Neural cell (in vitro differentiated cells): ENCODE measurements at regions not wholly inside any gene's neighbourhood (a gene's known extent, or its start where the extent isn't known, plus 50 kb on each side); places are given as distances from the start of the nearest gene placed in this dataset.
A peak's percentile ranks its signal among the peaks of the same experiment; 100 is the strongest.

Source experiments
- H2AFZ ChIP-seq: fragments of 200-600, 300-800 bp; sonication (generic), shearing (Covaris generic); 2 replicates; pipeline ENCODE4 v1.6.0; 2014; ENCODE audit warnings: low read depth, mild to moderate bottlenecking, antibody characterized with exemption, low read length, moderate library complexity
- H3F3A ChIP-seq: fragments of 200-600 bp; shearing (Covaris generic); 2 replicates; pipeline ENCODE4 v1.6.1; 2016; ENCODE audit warnings: mild to moderate bottlenecking, moderate library complexity, mixed read lengths, antibody characterized with exemption, low read length; ENCODE audit not compliant: insufficient read depth, poor library complexity, severe bottlenecking
- H3K27ac ChIP-seq: fragments of 200-600, 300-800 bp; sonication (generic), shearing (Covaris generic); 2 replicates; pipeline ENCODE4 v1.5.1; 2014; ENCODE audit warnings: mild to moderate bottlenecking, low read length, moderate library complexity
- H3K27me3 ChIP-seq: fragments of 300-800, 200-600 bp; sonication (generic), shearing (Covaris generic); 2 replicates; pipeline ENCODE4 v1.6.0; 2014; ENCODE audit warnings: mild to moderate bottlenecking, low read depth, low read length, moderate library complexity; ENCODE audit not compliant: insufficient read depth
- H3K36me3 ChIP-seq: fragments of 300-800, 200-600 bp; sonication (generic), shearing (Covaris generic); 2 replicates; pipeline ENCODE4 v1.5.1; 2014; ENCODE audit warnings: mild to moderate bottlenecking, antibody characterized with exemption, low read length, moderate library complexity; ENCODE audit not compliant: insufficient read depth
- H3K4me2 ChIP-seq: fragments of 300-800, 200-600 bp; sonication (generic), shearing (Covaris generic); 2 replicates; pipeline ENCODE4 v1.6.0; 2014; ENCODE audit warnings: mild to moderate bottlenecking, low read length
- H3K4me3 ChIP-seq: fragments of 300-800, 200-600 bp; sonication (generic), shearing (Covaris generic); 2 replicates; pipeline ENCODE4 v1.5.1; 2014; ENCODE audit warnings: mild to moderate bottlenecking, low read length, moderate library complexity
- H3K79me2 ChIP-seq: fragments of 200-600 bp; shearing (Covaris generic); replicated peaks from 2 replicates; pipeline ENCODE4 v1.6.0; 2014; ENCODE audit warnings: mild to moderate bottlenecking, low read length, moderate library complexity; ENCODE audit not compliant: insufficient read depth
- H3K9ac ChIP-seq: fragments of 300-800, 200-600 bp; sonication (generic), shearing (Covaris generic); 2 replicates; pipeline ENCODE4 v1.6.1; 2016; ENCODE audit warnings: mild to moderate bottlenecking, low read length, mixed read lengths
- H3K9me2 ChIP-seq: fragments of 200-600 bp; shearing (Covaris generic); 2 replicates; pipeline ENCODE4 v1.6.1; 2016; ENCODE audit warnings: mild to moderate bottlenecking, low read length, mixed read lengths; ENCODE audit not compliant: insufficient read depth
- H3K9me3 ChIP-seq: fragments of 200-600, 300-800 bp; sonication (generic), shearing (Covaris generic); 2 replicates; pipeline ENCODE4 v1.6.1; 2016; ENCODE audit warnings: mild to moderate bottlenecking, mixed run types, low read length, moderate library complexity, mixed read lengths
- H4K20me1 ChIP-seq: fragments of 200-600 bp; shearing (Covaris generic); 2 replicates; pipeline ENCODE4 v1.6.1; 2016; ENCODE audit warnings: mild to moderate bottlenecking, mixed run types; ENCODE audit not compliant: insufficient read depth
- EP300 ChIP-seq: fragments of 450-650 bp; conservative IDR thresholded peaks from 2 replicates; pipeline ENCODE4 v1.6.1; 2014; ENCODE audit warnings: antibody characterized with exemption, mild to moderate bottlenecking, moderate library complexity; ENCODE audit not compliant: poor library complexity, severe bottlenecking
- EZH2 ChIP-seq: fragments of 200-600, 300-800 bp; shearing (Covaris generic), sonication (generic); IDR thresholded peaks from 2 replicates; pipeline ENCODE4 v1.6.1; 2014; ENCODE audit warnings: antibody characterized with exemption, low read length, borderline replicate concordance, mild to moderate bottlenecking; ENCODE audit not compliant: insufficient read depth, poor library complexity, severe bottlenecking
- MXI1 ChIP-seq: fragments of 450-650 bp; conservative IDR thresholded peaks from 2 replicates; pipeline ENCODE4 v1.6.1; 2014; ENCODE audit warnings: antibody characterized with exemption, mild to moderate bottlenecking; ENCODE audit not compliant: poor library complexity, severe bottlenecking
- POLR2AphosphoS5 ChIP-seq: IDR thresholded peaks from 2 replicates; pipeline ENCODE4 v1.6.1; 2012
- RAD21 ChIP-seq: fragments of 450-650 bp; conservative IDR thresholded peaks from 2 replicates; pipeline ENCODE4 v1.6.1; 2014; ENCODE audit warnings: antibody characterized with exemption, mild to moderate bottlenecking, moderate library complexity
- REST ChIP-seq: IDR thresholded peaks from 2 replicates; pipeline ENCODE4 v1.6.1; 2012; ENCODE audit warnings: borderline replicate concordance
- SMC3 ChIP-seq: fragments of 450-650 bp; conservative IDR thresholded peaks from 2 replicates; pipeline ENCODE4 v1.6.1; 2014; ENCODE audit warnings: antibody characterized with exemption, mild to moderate bottlenecking, moderate library complexity; ENCODE audit not compliant: poor library complexity
- TAF1 ChIP-seq: IDR thresholded peaks from 2 replicates; pipeline ENCODE4 v1.6.1; 2012; ENCODE audit warnings: low read depth
- TF ChIP-seq, protein P1 (sequence below): fragments of 450-650 bp; IDR thresholded peaks from 2 replicates; pipeline ENCODE4 v1.5.1; 2014; ENCODE audit warnings: antibody characterized with exemption, mild to moderate bottlenecking, moderate library complexity; ENCODE audit not compliant: poor library complexity, severe bottlenecking

DNA sequence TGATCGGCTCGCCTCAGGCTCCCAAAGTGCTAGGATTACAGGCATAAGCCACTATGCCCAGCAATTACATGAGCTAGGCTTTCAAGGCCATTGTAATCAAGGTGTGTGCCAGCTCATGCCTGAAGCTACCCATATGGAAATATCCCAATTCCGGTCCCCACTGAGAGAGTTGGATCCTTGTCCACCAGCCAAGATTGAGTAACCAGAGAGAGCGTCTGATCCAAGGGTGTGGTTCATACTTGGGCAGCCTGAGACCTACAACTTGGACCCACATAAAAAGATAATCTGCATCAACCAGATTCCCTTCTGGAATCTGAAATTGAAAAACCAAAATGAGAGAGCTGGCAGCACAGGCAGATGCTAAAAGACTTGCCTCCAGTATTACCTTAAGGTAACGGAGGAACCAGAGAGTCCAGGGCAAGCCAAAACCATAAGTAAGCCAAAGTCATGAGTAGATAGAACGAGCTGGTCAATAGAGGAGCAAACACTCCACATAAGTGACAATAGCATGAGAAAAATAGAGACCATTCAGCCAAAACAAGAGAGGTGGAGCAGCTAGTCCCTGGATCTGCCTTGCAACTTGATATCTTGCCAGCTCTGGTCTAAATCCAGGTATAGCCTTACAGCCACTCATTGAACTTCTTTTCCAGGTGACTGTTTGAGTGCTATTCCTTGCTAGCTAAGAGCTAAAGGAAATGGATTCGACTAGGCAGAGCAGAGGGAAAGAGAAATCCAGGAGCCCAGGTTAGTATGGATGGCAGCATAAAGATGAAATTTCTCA, 63.8 kb upstream of the ATP1A1 start:
- H3K27me3 ChIP-seq, result no peaks in the 10 kb centered on the region
- H3K27ac ChIP-seq, result no peak overlapping the region

DNA sequence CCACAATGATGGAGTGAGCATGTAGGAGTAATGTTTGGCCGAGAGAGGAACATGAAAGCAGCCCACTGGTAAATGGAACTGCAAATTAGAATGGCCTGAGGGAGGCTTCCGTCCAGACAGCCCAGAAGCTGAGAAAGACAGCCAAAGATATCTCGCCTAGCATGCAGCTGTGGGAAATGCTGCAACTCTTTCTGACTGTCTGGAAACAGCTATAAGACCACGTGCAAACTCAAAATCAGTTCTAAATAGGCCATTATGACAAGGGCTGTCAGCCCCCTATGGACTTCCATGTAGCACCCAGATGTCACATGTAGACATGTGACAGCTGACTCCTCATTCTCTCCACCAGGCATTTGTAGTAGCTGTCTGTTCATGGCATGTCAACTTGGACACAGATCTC, 62.9 kb upstream of the ATP1A1 start:
- Histone ChIP-seq H3K9me2 (no peaks in the 10 kb centered on the region), H3K4me3 (peak overlapping the region; percentile 11), H3K27me3 (no peaks in the 10 kb centered on the region), H3K36me3 (no peaks in the 10 kb centered on the region), H4K20me1 (no peaks in the 10 kb centered on the region), H3F3A (no peaks in the 10 kb centered on the region), H3K9ac (no peak overlapping the region), H3K79me2 (no peaks in the 10 kb centered on the region), H3K27ac (peak overlapping the region; percentile 38), H3K9me3 (no peaks in the 10 kb centered on the region), H3K4me2 (no peak overlapping the region), H2AFZ (no peak overlapping the region)
- TF ChIP-seq POLR2AphosphoS5 (peak; percentile 83), MXI1 (peak; percentile 56), EP300 (peak; percentile 99), REST (no peak), TAF1 (no peak)
- TF ChIP-seq, protein P1, sequence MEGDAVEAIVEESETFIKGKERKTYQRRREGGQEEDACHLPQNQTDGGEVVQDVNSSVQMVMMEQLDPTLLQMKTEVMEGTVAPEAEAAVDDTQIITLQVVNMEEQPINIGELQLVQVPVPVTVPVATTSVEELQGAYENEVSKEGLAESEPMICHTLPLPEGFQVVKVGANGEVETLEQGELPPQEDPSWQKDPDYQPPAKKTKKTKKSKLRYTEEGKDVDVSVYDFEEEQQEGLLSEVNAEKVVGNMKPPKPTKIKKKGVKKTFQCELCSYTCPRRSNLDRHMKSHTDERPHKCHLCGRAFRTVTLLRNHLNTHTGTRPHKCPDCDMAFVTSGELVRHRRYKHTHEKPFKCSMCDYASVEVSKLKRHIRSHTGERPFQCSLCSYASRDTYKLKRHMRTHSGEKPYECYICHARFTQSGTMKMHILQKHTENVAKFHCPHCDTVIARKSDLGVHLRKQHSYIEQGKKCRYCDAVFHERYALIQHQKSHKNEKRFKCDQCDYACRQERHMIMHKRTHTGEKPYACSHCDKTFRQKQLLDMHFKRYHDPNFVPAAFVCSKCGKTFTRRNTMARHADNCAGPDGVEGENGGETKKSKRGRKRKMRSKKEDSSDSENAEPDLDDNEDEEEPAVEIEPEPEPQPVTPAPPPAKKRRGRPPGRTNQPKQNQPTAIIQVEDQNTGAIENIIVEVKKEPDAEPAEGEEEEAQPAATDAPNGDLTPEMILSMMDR, result no peak

More for the DNA sequence above, 63.8 kb upstream of the ATP1A1 start:
- Histone ChIP-seq H3K4me3 (no peak overlapping the region), H3K36me3 (no peaks in the 10 kb centered on the region), H3K4me2 (no peak overlapping the region), H3K9me3 (no peaks in the 10 kb centered on the region), H3F3A (no peaks in the 10 kb centered on the region), H3K9ac (no peak overlapping the region), H3K9me2 (no peaks in the 10 kb centered on the region), H4K20me1 (no peaks in the 10 kb centered on the region), H2AFZ (no peak overlapping the region), H3K79me2 (no peaks in the 10 kb centered on the region)
- TF ChIP-seq EP300 (no peak), RAD21 (no peak), EZH2 (no peak), POLR2AphosphoS5 (no peak), SMC3 (no peak), MXI1 (no peak), TAF1 (no peak), REST (no peak)
- TF ChIP-seq, protein P1, result no peak
